ENCODE measurements at regions not wholly inside any gene's neighbourhood (a gene's known extent, or its start where the extent isn't known, plus 50 kb on each side); places are given as distances from the start of the nearest gene placed in this dataset.

DNA sequence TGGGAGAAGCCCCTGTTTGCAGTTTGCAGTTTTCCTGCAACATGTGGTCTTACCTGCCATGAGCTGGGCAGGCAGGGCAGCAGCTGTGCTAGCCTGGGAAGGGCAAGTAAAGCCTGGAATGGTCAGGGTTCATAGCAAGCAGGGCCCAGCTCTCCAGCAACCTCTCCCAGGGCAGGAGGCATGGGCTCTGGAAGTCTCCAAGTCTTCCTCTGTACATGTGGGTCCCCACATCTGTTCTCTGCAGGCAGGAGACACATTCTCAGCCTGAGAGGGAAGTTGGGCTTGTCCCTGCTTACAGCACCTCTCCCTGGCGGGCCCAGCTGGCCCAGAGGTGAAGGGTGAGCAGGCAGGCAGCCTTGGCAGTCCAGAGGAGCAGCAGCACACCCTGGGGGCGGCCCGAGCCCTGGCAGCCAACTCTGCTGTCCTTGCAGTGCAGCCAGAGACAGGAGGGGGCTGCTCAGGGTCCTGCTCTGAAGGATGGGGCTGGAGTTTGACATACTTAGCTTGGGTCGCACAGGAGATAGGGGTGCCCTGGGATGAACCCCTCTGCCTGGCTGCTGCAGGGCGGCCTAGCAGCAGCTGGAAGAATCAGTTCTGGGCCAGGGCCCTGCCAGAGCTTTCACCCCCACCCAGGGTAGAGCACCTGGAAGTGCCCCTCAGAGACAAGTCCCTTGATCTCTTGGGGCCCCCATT lies 176.0 kb downstream of the MRPL14 start (continued):
- TF ChIP-seq DMBX1 (CRISPR knock-in tag; IDR thresholded peaks at IDR 0.05; ENCODE audit: borderline replicate concordance) (no peak; the same call in 1 of the 2 replicates), TBL1XR1 (IDR thresholded peaks at IDR 0.05; ENCODE audit: low read length in 2 of 2) (no peak; a peak in 1 of 4 replicates), ZNF175 (CRISPR knock-in tag; IDR thresholded peaks at IDR 0.05; ENCODE audit: low read depth) (no peak; the same call in none of the 2 replicates), MEIS2 (IDR thresholded peaks at IDR 0.05; ENCODE audit: partially characterized antibody) (no peak)
- TF ChIP-seq, protein P1, sequence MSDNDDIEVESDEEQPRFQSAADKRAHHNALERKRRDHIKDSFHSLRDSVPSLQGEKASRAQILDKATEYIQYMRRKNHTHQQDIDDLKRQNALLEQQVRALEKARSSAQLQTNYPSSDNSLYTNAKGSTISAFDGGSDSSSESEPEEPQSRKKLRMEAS (CRISPR knock-in tag; IDR thresholded peaks at IDR 0.05) = no peak
- TF ChIP-seq, protein P2, sequence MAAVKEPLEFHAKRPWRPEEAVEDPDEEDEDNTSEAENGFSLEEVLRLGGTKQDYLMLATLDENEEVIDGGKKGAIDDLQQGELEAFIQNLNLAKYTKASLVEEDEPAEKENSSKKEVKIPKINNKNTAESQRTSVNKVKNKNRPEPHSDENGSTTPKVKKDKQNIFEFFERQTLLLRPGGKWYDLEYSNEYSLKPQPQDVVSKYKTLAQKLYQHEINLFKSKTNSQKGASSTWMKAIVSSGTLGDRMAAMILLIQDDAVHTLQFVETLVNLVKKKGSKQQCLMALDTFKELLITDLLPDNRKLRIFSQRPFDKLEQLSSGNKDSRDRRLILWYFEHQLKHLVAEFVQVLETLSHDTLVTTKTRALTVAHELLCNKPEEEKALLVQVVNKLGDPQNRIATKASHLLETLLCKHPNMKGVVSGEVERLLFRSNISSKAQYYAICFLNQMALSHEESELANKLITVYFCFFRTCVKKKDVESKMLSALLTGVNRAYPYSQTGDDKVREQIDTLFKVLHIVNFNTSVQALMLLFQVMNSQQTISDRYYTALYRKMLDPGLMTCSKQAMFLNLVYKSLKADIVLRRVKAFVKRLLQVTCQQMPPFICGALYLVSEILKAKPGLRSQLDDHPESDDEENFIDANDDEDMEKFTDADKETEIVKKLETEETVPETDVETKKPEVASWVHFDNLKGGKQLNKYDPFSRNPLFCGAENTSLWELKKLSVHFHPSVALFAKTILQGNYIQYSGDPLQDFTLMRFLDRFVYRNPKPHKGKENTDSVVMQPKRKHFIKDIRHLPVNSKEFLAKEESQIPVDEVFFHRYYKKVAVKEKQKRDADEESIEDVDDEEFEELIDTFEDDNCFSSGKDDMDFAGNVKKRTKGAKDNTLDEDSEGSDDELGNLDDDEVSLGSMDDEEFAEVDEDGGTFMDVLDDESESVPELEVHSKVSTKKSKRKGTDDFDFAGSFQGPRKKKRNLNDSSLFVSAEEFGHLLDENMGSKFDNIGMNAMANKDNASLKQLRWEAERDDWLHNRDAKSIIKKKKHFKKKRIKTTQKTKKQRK (IDR thresholded peaks at IDR 0.05; ENCODE audit: borderline replicate concordance, low read depth, low read length) = no peak
- TF ChIP-seq, protein P3, sequence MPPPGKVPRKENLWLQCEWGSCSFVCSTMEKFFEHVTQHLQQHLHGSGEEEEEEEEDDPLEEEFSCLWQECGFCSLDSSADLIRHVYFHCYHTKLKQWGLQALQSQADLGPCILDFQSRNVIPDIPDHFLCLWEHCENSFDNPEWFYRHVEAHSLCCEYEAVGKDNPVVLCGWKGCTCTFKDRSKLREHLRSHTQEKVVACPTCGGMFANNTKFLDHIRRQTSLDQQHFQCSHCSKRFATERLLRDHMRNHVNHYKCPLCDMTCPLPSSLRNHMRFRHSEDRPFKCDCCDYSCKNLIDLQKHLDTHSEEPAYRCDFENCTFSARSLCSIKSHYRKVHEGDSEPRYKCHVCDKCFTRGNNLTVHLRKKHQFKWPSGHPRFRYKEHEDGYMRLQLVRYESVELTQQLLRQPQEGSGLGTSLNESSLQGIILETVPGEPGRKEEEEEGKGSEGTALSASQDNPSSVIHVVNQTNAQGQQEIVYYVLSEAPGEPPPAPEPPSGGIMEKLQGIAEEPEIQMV (tag; conservative IDR thresholded peaks at IDR 0.05; ENCODE audit: low read depth) = no peak
- TF ChIP-seq, protein P4, sequence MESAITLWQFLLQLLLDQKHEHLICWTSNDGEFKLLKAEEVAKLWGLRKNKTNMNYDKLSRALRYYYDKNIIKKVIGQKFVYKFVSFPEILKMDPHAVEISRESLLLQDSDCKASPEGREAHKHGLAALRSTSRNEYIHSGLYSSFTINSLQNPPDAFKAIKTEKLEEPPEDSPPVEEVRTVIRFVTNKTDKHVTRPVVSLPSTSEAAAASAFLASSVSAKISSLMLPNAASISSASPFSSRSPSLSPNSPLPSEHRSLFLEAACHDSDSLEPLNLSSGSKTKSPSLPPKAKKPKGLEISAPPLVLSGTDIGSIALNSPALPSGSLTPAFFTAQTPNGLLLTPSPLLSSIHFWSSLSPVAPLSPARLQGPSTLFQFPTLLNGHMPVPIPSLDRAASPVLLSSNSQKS (CRISPR knock-in tag; IDR thresholded peaks at IDR 0.05) = no peak
- TF ChIP-seq, protein P5, sequence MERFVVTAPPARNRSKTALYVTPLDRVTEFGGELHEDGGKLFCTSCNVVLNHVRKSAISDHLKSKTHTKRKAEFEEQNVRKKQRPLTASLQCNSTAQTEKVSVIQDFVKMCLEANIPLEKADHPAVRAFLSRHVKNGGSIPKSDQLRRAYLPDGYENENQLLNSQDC (CRISPR knock-in tag; IDR thresholded peaks at IDR 0.05) = no peak

All from K562 (cell line).